Smooth muscle cell (in vitro differentiated cells): ENCODE measurements at regions not wholly inside any gene's neighbourhood (a gene's known extent, or its start where the extent isn't known, plus 50 kb on each side); places are given as distances from the start of the nearest gene placed in this dataset.
"Not testable (repeated sequence)": the region's sequence is repeated elsewhere in the genome, so short reads cannot be mapped to it uniquely, and the experiment has no call there.

ENCODE experiments used
- DNase-seq: peaks from one replicate; lab custom pipeline; 2025; ENCODE audit not compliant: unreplicated experiment; lab: John Stamatoyannopoulos, UW
- H2AFZ ChIP-seq: fragments of 200-600 bp; sonication (generic); 2 replicates; pipeline ENCODE4 v1.6.0; 2016; ENCODE audit warnings: antibody characterized with exemption, low read depth, mild to moderate bottlenecking
- H3F3A ChIP-seq: fragments of 200-600 bp; sonication (generic); 2 replicates; pipeline ENCODE4 v1.6.0; 2017; ENCODE audit warnings: antibody characterized with exemption, low read depth
- H3K27ac ChIP-seq: fragments of 200-600 bp; sonication (generic); 2 replicates; pipeline ENCODE4 v1.5.1; 2016; ENCODE audit warnings: low read depth, mild to moderate bottlenecking
- H3K27me3 ChIP-seq: fragments of 200-600 bp; sonication (generic); 2 replicates; pipeline ENCODE4 v1.6.1; 2016; ENCODE audit warnings: low read depth, mild to moderate bottlenecking
- H3K36me3 ChIP-seq: fragments of 200-600 bp; sonication (generic); 2 replicates; pipeline ENCODE4 v1.5.1; 2016; ENCODE audit warnings: low read depth
- H3K4me1 ChIP-seq: fragments of 200-600 bp; sonication (generic); 2 replicates; pipeline ENCODE4 v1.5.1; 2016; ENCODE audit warnings: low read depth
- H3K4me2 ChIP-seq: fragments of 200-600 bp; sonication (generic); 2 replicates; pipeline ENCODE4 v1.6.0; 2016; ENCODE audit warnings: mild to moderate bottlenecking
- H3K4me3 ChIP-seq: fragments of 200-600 bp; sonication (generic); 2 replicates; pipeline ENCODE4 v1.5.1; 2016; ENCODE audit warnings: mild to moderate bottlenecking
- H3K79me2 ChIP-seq: fragments of 200-600 bp; sonication (generic); 2 replicates; pipeline ENCODE4 v1.6.0; 2016; ENCODE audit warnings: low read depth, mild to moderate bottlenecking
- H3K9ac ChIP-seq: fragments of 200-600 bp; sonication (generic); 2 replicates; pipeline ENCODE4 v1.6.0; 2016; ENCODE audit warnings: low read depth
- H3K9me3 ChIP-seq: fragments of 200-600 bp; sonication (generic); replicated peaks from 2 replicates; pipeline ENCODE4 v1.5.1; 2016; ENCODE audit warnings: low read depth
- H4K20me1 ChIP-seq: fragments of 200-600 bp; sonication (generic); 2 replicates; pipeline ENCODE4 v1.6.0; 2016; ENCODE audit warnings: low read depth
- WGBS: methylation state at CpG from one replicate; pipeline ENCODE4 v1.1.7; 2016; ENCODE audit warnings: low lambda C conversion rate; 5-methylcytosine and 5-hydroxymethylcytosine counted together
- TF ChIP-seq, protein P1 (sequence below): fragments of 200-600 bp; sonication (generic); IDR thresholded peaks from 2 replicates; pipeline ENCODE4 v1.5.1; 2017; ENCODE audit warnings: borderline replicate concordance, mild to moderate bottlenecking, antibody characterized with exemption; ENCODE audit not compliant: insufficient read depth, poor library complexity, severe bottlenecking

GRCh38 chr6:147961481-147962141, 381.0 kb upstream of the SASH1 start:
- Histone ChIP-seq H3K4me1 (no peaks in the 10 kb centered on the region), H3K79me2 (no peaks in the 10 kb centered on the region), H3K27ac (no peak overlapping the region), H3K4me3 (no peak overlapping the region), H3K4me2 (no peak overlapping the region), H3K9ac (no peak overlapping the region), H3K36me3 (no peaks in the 10 kb centered on the region), H3K27me3 (no peaks in the 10 kb centered on the region), H4K20me1 (no peaks in the 10 kb centered on the region), H2AFZ (no peak overlapping the region), H3F3A (no peaks in the 10 kb centered on the region), H3K9me3 (no peaks in the 10 kb centered on the region)
- no peak for DNase-seq
- TF ChIP-seq, protein P1, sequence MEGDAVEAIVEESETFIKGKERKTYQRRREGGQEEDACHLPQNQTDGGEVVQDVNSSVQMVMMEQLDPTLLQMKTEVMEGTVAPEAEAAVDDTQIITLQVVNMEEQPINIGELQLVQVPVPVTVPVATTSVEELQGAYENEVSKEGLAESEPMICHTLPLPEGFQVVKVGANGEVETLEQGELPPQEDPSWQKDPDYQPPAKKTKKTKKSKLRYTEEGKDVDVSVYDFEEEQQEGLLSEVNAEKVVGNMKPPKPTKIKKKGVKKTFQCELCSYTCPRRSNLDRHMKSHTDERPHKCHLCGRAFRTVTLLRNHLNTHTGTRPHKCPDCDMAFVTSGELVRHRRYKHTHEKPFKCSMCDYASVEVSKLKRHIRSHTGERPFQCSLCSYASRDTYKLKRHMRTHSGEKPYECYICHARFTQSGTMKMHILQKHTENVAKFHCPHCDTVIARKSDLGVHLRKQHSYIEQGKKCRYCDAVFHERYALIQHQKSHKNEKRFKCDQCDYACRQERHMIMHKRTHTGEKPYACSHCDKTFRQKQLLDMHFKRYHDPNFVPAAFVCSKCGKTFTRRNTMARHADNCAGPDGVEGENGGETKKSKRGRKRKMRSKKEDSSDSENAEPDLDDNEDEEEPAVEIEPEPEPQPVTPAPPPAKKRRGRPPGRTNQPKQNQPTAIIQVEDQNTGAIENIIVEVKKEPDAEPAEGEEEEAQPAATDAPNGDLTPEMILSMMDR: no peak
- whole genome bisulfite sequencing: 85% methylated on average over 2 of the region's 2 CpGs

- not testable (repeated sequence) for H3K4me1 ChIP-seq, H3K4me2 ChIP-seq, H3K36me3 ChIP-seq, H3K4me3 ChIP-seq, H3K79me2 ChIP-seq, H2AFZ ChIP-seq, H4K20me1 ChIP-seq, H3K9me3 ChIP-seq, H3F3A ChIP-seq, H3K27me3 ChIP-seq, H3K9ac ChIP-seq, DNase-seq, H3K27ac ChIP-seq
- WGBS: 97% methylated on average over 3 of the region's 3 CpGs
These were observed 377.2 kb upstream of the SASH1 start for GRCh38 chr6:147965448-147965847.

DNA sequence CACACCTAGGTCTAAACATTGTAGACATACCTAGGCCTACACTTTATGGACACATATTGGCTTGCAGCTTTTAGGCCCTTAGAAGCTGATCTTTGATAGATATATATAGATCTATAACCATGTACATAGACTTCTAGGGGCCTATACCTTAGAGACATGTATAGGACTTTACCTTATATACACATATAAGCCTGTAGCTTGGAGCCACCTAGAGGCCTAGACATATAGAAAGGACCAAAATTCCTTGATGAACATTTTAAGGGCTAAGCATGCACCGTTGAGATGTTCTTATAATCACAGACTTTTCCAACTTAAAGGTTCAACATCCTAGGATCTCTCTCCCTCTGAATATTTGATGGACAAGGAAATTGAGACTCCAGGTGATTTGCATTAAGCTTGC, 371.7 kb upstream of the SASH1 start:
- TF ChIP-seq, protein P1: peak; percentile 10
- Histone ChIP-seq H3K27ac (no peak overlapping the region), H4K20me1 (no peaks in the 10 kb centered on the region), H3K27me3 (no peaks in the 10 kb centered on the region), H3F3A (no peaks in the 10 kb centered on the region), H3K4me2 (no peak overlapping the region), H3K36me3 (no peaks in the 10 kb centered on the region), H3K9ac (no peak overlapping the region), H3K4me1 (peaks cover 9% of the 10 kb centered on the region), H3K9me3 (no peaks in the 10 kb centered on the region), H3K4me3 (no peak overlapping the region), H3K79me2 (no peaks in the 10 kb centered on the region), H2AFZ (no peak overlapping the region)
- DNase-seq: no peak
- WGBS: 88% methylated on average over 1 of the region's 1 CpG

DNA sequence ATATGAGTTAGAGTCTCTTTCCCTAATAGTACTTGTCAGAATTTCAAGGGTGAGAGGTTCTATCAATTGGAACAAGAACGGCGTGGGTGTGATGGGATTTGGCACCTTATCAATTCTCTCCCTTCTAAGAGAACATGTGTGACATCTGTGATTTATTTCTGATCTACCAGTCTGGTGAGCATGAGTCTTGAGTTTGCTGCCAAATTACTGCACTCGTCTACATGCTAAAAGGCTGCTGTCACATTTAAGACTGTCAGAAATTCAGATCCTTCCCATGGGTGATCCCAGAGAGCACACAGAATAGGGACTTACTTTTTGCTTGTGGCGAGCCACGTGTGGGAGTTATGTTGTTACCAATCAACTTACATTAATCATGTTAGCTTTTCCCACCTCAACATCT, 370.2 kb upstream of the SASH1 start:
- Histone ChIP-seq H3K4me1 (peaks cover 9% of the 10 kb centered on the region), H3K4me2 (no peak overlapping the region), H3K79me2 (no peaks in the 10 kb centered on the region), H3K27ac (no peak overlapping the region), H2AFZ (no peak overlapping the region), H3K9me3 (no peaks in the 10 kb centered on the region), H3F3A (no peaks in the 10 kb centered on the region), H3K27me3 (no peaks in the 10 kb centered on the region), H3K36me3 (no peaks in the 10 kb centered on the region), H3K4me3 (no peak overlapping the region), H3K9ac (no peak overlapping the region), H4K20me1 (no peaks in the 10 kb centered on the region)
- TF ChIP-seq, protein P1: no peak
- DNase-seq: no peak
- 77% methylated on average over 5 of the region's 5 CpGs for WGBS
